ENCODE measurements at regions not wholly inside any gene's neighbourhood (a gene's known extent, or its start where the extent isn't known, plus 50 kb on each side); places are given as distances from the start of the nearest gene placed in this dataset.

- BruUV-seq (replicated peaks) = no TSS peak
- CTCF ChIA-PET = no interaction called here
Measured at GRCh38 chr2:176819306-176819705, 393.3 kb upstream of the HNRNPA3 start.

GRCh38 chr2:176820371-176820932 lies 392.1 kb upstream of the HNRNPA3 start:
- Mint-ChIP-seq H3K9me3 (ENCODE audit: low read depth, unreplicated experiment) (no peaks in the 10 kb centered on the region), H3K27me3 (ENCODE audit: unreplicated experiment) (peaks cover 41% of the 10 kb centered on the region), H3K36me3 (ENCODE audit: insufficient read depth, unreplicated experiment) (no peaks in the 10 kb centered on the region), H3K27ac (ENCODE audit: unreplicated experiment) (no peak overlapping the region), H3K4me3 (ENCODE audit: low read depth, unreplicated experiment) (no peak overlapping the region), H3K4me1 (ENCODE audit: low read depth, unreplicated experiment) (no peaks in the 10 kb centered on the region)
- CTCF ChIA-PET = interaction anchor here (0.5 to 0.6 kb wide), 2 partner anchors 62 to 1774 kb away, joined by 3 read pairs; no protein-coding TSS in a partner anchor
- no peak for TF ChIP-seq CTCF (IDR thresholded peaks at IDR 0.05; ENCODE audit: unreplicated experiment)
- intact Hi-C loops (cut with micrococcal nuclease; ENCODE audit: unreplicated experiment) = no loop called here
- no peak for DNase-seq
- no TSS peak for BruUV-seq (replicated peaks)

More at GRCh38 chr2:176819306-176819705, 393.3 kb upstream of the HNRNPA3 start:
- H3K27me3 Mint-ChIP-seq (ENCODE audit: unreplicated experiment) = peaks cover 30% of the 10 kb centered on the region
- H3K9me3 Mint-ChIP-seq (ENCODE audit: low read depth, unreplicated experiment) = no peaks in the 10 kb centered on the region
- intact Hi-C loops (cut with micrococcal nuclease; ENCODE audit: unreplicated experiment) = no loop called here
- DNase-seq = no peak
- no peak overlapping the region for H3K4me3 Mint-ChIP-seq (ENCODE audit: low read depth, unreplicated experiment)
- no peaks in the 10 kb centered on the region for H3K4me1 Mint-ChIP-seq (ENCODE audit: low read depth, unreplicated experiment)
- H3K27ac Mint-ChIP-seq (ENCODE audit: unreplicated experiment) = no peak overlapping the region
- H3K36me3 Mint-ChIP-seq (ENCODE audit: insufficient read depth, unreplicated experiment) = no peaks in the 10 kb centered on the region
- TF ChIP-seq CTCF (IDR thresholded peaks at IDR 0.05; ENCODE audit: unreplicated experiment) = no peak

- no peaks in the 10 kb centered on the region for H3K4me1 Mint-ChIP-seq (ENCODE audit: low read depth, unreplicated experiment)
- H3K27ac Mint-ChIP-seq (ENCODE audit: unreplicated experiment) = no peak overlapping the region
- DNase-seq = no peak
- no peaks in the 10 kb centered on the region for H3K9me3 Mint-ChIP-seq (ENCODE audit: low read depth, unreplicated experiment)
- H3K36me3 Mint-ChIP-seq (ENCODE audit: insufficient read depth, unreplicated experiment) = no peaks in the 10 kb centered on the region
- peaks cover 50% of the 10 kb centered on the region for H3K27me3 Mint-ChIP-seq (ENCODE audit: unreplicated experiment)
- no TSS peak for BruUV-seq (replicated peaks)
- no peak overlapping the region for H3K4me3 Mint-ChIP-seq (ENCODE audit: low read depth, unreplicated experiment)
- CTCF ChIA-PET = interaction anchor here (0.6 kb wide), 1 partner anchor 63 kb away, joined by 3 read pairs; no protein-coding TSS in a partner anchor
- intact Hi-C loops (cut with micrococcal nuclease; ENCODE audit: unreplicated experiment) = no loop called here
- no peak for TF ChIP-seq CTCF (IDR thresholded peaks at IDR 0.05; ENCODE audit: unreplicated experiment)
Measured at GRCh38 chr2:176821350-176821749, 391.2 kb upstream of the HNRNPA3 start.

- TF ChIP-seq CTCF (IDR thresholded peaks at IDR 0.05; ENCODE audit: unreplicated experiment) = no peak
- no peak for DNase-seq
- H3K4me1 Mint-ChIP-seq (ENCODE audit: low read depth, unreplicated experiment) = no peaks in the 10 kb centered on the region
- no peak overlapping the region for H3K27ac Mint-ChIP-seq (ENCODE audit: unreplicated experiment)
- H3K4me3 Mint-ChIP-seq (ENCODE audit: low read depth, unreplicated experiment) = no peak overlapping the region
- BruUV-seq (replicated peaks) = no TSS peak
- no peaks in the 10 kb centered on the region for H3K36me3 Mint-ChIP-seq (ENCODE audit: insufficient read depth, unreplicated experiment)
- intact Hi-C loops (cut with micrococcal nuclease; ENCODE audit: unreplicated experiment) = no loop called here
- H3K27me3 Mint-ChIP-seq (ENCODE audit: unreplicated experiment) = peaks cover 58% of the 10 kb centered on the region
- H3K9me3 Mint-ChIP-seq (ENCODE audit: low read depth, unreplicated experiment) = no peaks in the 10 kb centered on the region
- CTCF ChIA-PET = interaction anchor here (0.6 to 1.0 kb wide), 3 partner anchors 327 to 695 kb away, joined by 3 to 4 read pairs (median 3); no protein-coding TSS in a partner anchor
Measured at GRCh38 chr2:176822060-176822459, 390.5 kb upstream of the HNRNPA3 start.

All from Calu3 (cell line).